Loucy (cell line): ENCODE measurements at regions not wholly inside any gene's neighbourhood (a gene's known extent, or its start where the extent isn't known, plus 50 kb on each side); places are given as distances from the start of the nearest gene placed in this dataset.

ENCODE experiments used
- H2AFZ ChIP-seq: fragments of 200-600 bp; sonication (generic); 2 replicates; pipeline ENCODE4 v1.6.0; 2016; ENCODE audit warnings: antibody characterized with exemption, mild to moderate bottlenecking, low read length, moderate library complexity
- H3F3A ChIP-seq: fragments of 200-600 bp; 2 replicates; pipeline ENCODE4 v1.6.0; 2016; ENCODE audit warnings: antibody characterized with exemption, low read depth, mild to moderate bottlenecking
- H3K27me3 ChIP-seq: fragments of 200-600 bp; sonication (generic); 2 replicates; pipeline ENCODE4 v1.6.1; 2014; ENCODE audit warnings: low read length, mild to moderate bottlenecking; ENCODE audit not compliant: insufficient read depth, poor library complexity, severe bottlenecking
- H3K36me3 ChIP-seq: fragments of 200-600 bp; sonication (generic); 2 replicates; pipeline ENCODE4 v1.6.1; 2016; ENCODE audit warnings: low read length; ENCODE audit not compliant: insufficient read depth
- H3K4me1 ChIP-seq: fragments of 200-600 bp; sonication (generic); 2 replicates; pipeline ENCODE4 v1.5.1; 2014; ENCODE audit warnings: low read length, mild to moderate bottlenecking; ENCODE audit not compliant: insufficient read depth, poor library complexity, severe bottlenecking
- H3K4me2 ChIP-seq: fragments of 200-600 bp; sonication (generic); 2 replicates; pipeline ENCODE4 v1.6.0; 2014; ENCODE audit warnings: antibody characterized with exemption, low read length, low read depth, mild to moderate bottlenecking; ENCODE audit not compliant: poor library complexity, severe bottlenecking
- H3K4me3 ChIP-seq: fragments of 200-600 bp; sonication (generic); 2 replicates; pipeline ENCODE4 v1.5.1; 2014; ENCODE audit warnings: low read length, mild to moderate bottlenecking, mixed read lengths; ENCODE audit not compliant: poor library complexity, severe bottlenecking
- H3K79me2 ChIP-seq: fragments of 200-600 bp; sonication (generic); 2 replicates; pipeline ENCODE4 v1.6.1; 2014; ENCODE audit warnings: low read length; ENCODE audit not compliant: insufficient read depth
- H3K9ac ChIP-seq: fragments of 200-600 bp; sonication (generic); 2 replicates; pipeline ENCODE4 v1.6.0; 2014; ENCODE audit warnings: mild to moderate bottlenecking, low read depth, low read length, moderate library complexity; ENCODE audit not compliant: poor library complexity, severe bottlenecking
- H3K9me2 ChIP-seq: fragments of 200-600 bp; sonication (generic); replicated peaks from 2 replicates; pipeline ENCODE4 v1.6.1; 2016; ENCODE audit warnings: low read depth, low read length, mixed read lengths
- H3K9me3 ChIP-seq: fragments of 200-600 bp; sonication (generic); 2 replicates; pipeline ENCODE4 v1.6.1; 2014; ENCODE audit warnings: mild to moderate bottlenecking, antibody characterized with exemption, low read length, low read depth; ENCODE audit not compliant: insufficient read depth
- H4K20me1 ChIP-seq: fragments of 200-600 bp; sonication (generic); 2 replicates; pipeline ENCODE4 v1.6.0; 2014; ENCODE audit warnings: antibody characterized with exemption, low read length, mild to moderate bottlenecking; ENCODE audit not compliant: insufficient read depth, poor library complexity, severe bottlenecking
- CTCF ChIP-seq: fragments of 200-600 bp; sonication (generic); conservative IDR thresholded peaks from 2 replicates; pipeline ENCODE4 v1.5.1; 2014; ENCODE audit warnings: mild to moderate bottlenecking, antibody characterized with exemption, low read length
- EZH2phosphoT487 ChIP-seq: fragments of 200-600 bp; IDR thresholded peaks from 2 replicates; pipeline ENCODE4 v1.6.1; 2018; ENCODE audit warnings: antibody characterized with exemption, mild to moderate bottlenecking, moderate library complexity, borderline replicate concordance

GRCh38 chr1:229759037-229759435 is 133.0 kb downstream of the URB2 start:
- no peak for TF ChIP-seq CTCF
- no peak for TF ChIP-seq EZH2phosphoT487
- Histone ChIP-seq H3K9me2 (no peaks in the 10 kb centered on the region), H3K4me3 (no peak overlapping the region)

DNA sequence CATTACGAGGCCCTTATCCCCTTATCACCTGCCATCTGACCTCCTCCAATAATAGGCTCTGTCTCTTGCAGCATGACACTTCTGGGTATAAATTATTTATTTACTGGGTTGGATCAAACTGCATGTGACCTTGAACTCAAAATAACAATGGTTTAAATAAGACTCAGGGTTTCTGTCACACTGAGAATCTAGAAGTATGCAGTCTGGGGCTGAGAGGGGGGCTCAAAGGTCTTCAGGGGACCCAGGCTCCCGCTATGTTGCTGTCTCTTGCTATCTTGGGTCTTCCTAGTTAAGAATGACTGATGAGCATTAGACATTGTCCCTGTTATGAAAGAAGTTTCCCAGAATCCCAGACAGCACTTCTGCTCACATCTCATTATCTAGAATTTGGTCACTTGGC is 133.5 kb downstream of the URB2 start:
- no peaks in the 10 kb centered on the region for H3K4me1 ChIP-seq
- no peaks in the 10 kb centered on the region for H4K20me1 ChIP-seq
- no peak overlapping the region for H3K4me2 ChIP-seq
- H3K79me2 ChIP-seq: no peaks in the 10 kb centered on the region
- TF ChIP-seq EZH2phosphoT487: no peak
- TF ChIP-seq CTCF: no peak
- no peaks in the 10 kb centered on the region for H3K36me3 ChIP-seq
- no peaks in the 10 kb centered on the region for H3K27me3 ChIP-seq
- no peaks in the 10 kb centered on the region for H3F3A ChIP-seq
- H3K4me3 ChIP-seq: no peak overlapping the region
- H2AFZ ChIP-seq: no peak overlapping the region
- no peaks in the 10 kb centered on the region for H3K9me3 ChIP-seq
- no peak overlapping the region for H3K9ac ChIP-seq
- H3K9me2 ChIP-seq: no peaks in the 10 kb centered on the region

More at GRCh38 chr1:229759037-229759435, 133.0 kb downstream of the URB2 start:
- Histone ChIP-seq H2AFZ (no peak overlapping the region), H3K79me2 (no peaks in the 10 kb centered on the region), H3K27me3 (no peaks in the 10 kb centered on the region), H4K20me1 (no peaks in the 10 kb centered on the region), H3K36me3 (no peaks in the 10 kb centered on the region), H3K9me3 (no peaks in the 10 kb centered on the region), H3K4me2 (no peak overlapping the region), H3F3A (no peaks in the 10 kb centered on the region), H3K9ac (no peak overlapping the region), H3K4me1 (no peaks in the 10 kb centered on the region)

- no peaks in the 10 kb centered on the region for H3K79me2 ChIP-seq
- H3K27me3 ChIP-seq: no peaks in the 10 kb centered on the region
- H3K4me1 ChIP-seq: no peaks in the 10 kb centered on the region
- no peaks in the 10 kb centered on the region for H4K20me1 ChIP-seq
- H2AFZ ChIP-seq: no peak overlapping the region
- H3K36me3 ChIP-seq: no peaks in the 10 kb centered on the region
- no peak for TF ChIP-seq EZH2phosphoT487
- no peak for TF ChIP-seq CTCF
- no peak overlapping the region for H3K4me2 ChIP-seq
- H3K9me2 ChIP-seq: no peaks in the 10 kb centered on the region
- H3K9ac ChIP-seq: no peak overlapping the region
- H3K4me3 ChIP-seq: no peak overlapping the region
- H3F3A ChIP-seq: no peaks in the 10 kb centered on the region
- no peaks in the 10 kb centered on the region for H3K9me3 ChIP-seq
These were observed 134.5 kb downstream of the URB2 start for GRCh38 chr1:229760478-229760996.
